Motor neuron (in vitro differentiated cells): ENCODE measurements at regions not wholly inside any gene's neighbourhood (a gene's known extent, or its start where the extent isn't known, plus 50 kb on each side); places are given as distances from the start of the nearest gene placed in this dataset.

Source experiments
- ATAC-seq, 8 experiments: fragments of 200-7000 bp; cut with Tn5 transposase; replicated peaks in 6 of 8; 2 replicates each; pipeline ENCODE4 v1.8.0; 2021; ENCODE audit warnings: mild to moderate bottlenecking in 8 of 8, moderate library complexity in 8 of 8
- H3K27ac ChIP-seq, 2 donors: fragments of 250-450 bp; sonication (Bioruptor Pico); 2 replicates each; pipeline ENCODE4 v1.9.0; 2021; ENCODE audit warnings: antibody characterized with exemption in 2 of 2, mild to moderate bottlenecking in 2 of 2, moderate library complexity in 1 of 2
- H3K4me1 ChIP-seq, 2 donors: fragments of 250-450 bp; sonication (Bioruptor Pico); replicated peaks in 1 of 2; 2 replicates each; pipeline ENCODE4 v1.6.1; 2021; ENCODE audit warnings: antibody characterized with exemption in 2 of 2, mild to moderate bottlenecking in 2 of 2, moderate library complexity in 1 of 2
- H3K4me3 ChIP-seq, 5 donors: fragments of 250-450 bp; sonication (Bioruptor Pico); 2 replicates each; pipeline ENCODE4 v1.9.0; 2021; ENCODE audit warnings: antibody characterized with exemption in 5 of 5, mild to moderate bottlenecking in 5 of 5, moderate library complexity in 4 of 5
- WGBS, 10 experiments: fragments of 450-650 bp; shearing (Covaris generic); methylation state at CpG; one replicate each; pipeline ENCODE4 v1.0.0; 2022; 5-methylcytosine and 5-hydroxymethylcytosine counted together
- in situ Hi-C, 9 experiments: fragments of 400-800 bp; cut with MboI; loops; one replicate each; pipeline ENCODE4 v1.15.0; 2021; ENCODE audit warnings: low sequenced_read_pairs in 9 of 9, low pct_unique_long_range_greater_than_20kb in 2 of 9; ENCODE audit not compliant: unreplicated experiment in 9 of 9

GRCh38 chr5:39867923-39868322 is 443.1 kb upstream of the DAB2 start:
- Histone ChIP-seq H3K27ac (no peak overlapping the region), H3K4me1 (no peaks in the 10 kb centered on the region), H3K4me3 (no peak overlapping the region)
- ATAC-seq, result no peak
- in situ Hi-C loops, result no loop called here

- Histone ChIP-seq H3K27ac (no peak overlapping the region), H3K4me3 (no peak overlapping the region), H3K4me1 (no peaks in the 10 kb centered on the region)
- 57 to 100% (median 87%) methylated on average over 2 to 7 of the region's 7 CpGs for WGBS, 10 experiments
- in situ Hi-C loops, result no loop called here
- no peak for ATAC-seq
Measured at GRCh38 chr5:39863926-39864552, 439.3 kb upstream of the DAB2 start.

GRCh38 chr5:39857041-39857440 is 432.3 kb upstream of the DAB2 start:
- in situ Hi-C loops, result no loop called here
- no peak overlapping the region for H3K27ac ChIP-seq
- no peaks in the 10 kb centered on the region for H3K4me1 ChIP-seq
- ATAC-seq, result no peak
- WGBS, 10 experiments, result 49 to 86% (median 72%) methylated on average over 1 to 3 of the region's 3 CpGs; no CpG with 5 or more reads in 1 of the 10 experiments
- H3K4me3 ChIP-seq, result no peak overlapping the region

- Histone ChIP-seq H3K4me1 (no peaks in the 10 kb centered on the region), H3K4me3 (no peak overlapping the region), H3K27ac (no peak overlapping the region)
- 32 to 94% (median 80%) methylated on average over 2 of the region's 2 CpGs for WGBS, 10 experiments
- in situ Hi-C loops, result no loop called here
- no peak for ATAC-seq
Measured at GRCh38 chr5:39854771-39855410, 430.1 kb upstream of the DAB2 start.

- in situ Hi-C loops, result no loop called here
- Histone ChIP-seq H3K4me1 (no peaks in the 10 kb centered on the region), H3K27ac (no peak overlapping the region), H3K4me3 (no peak overlapping the region)
- 26 to 100% (median 66%) methylated on average over 1 to 4 of the region's 4 CpGs; no CpG with 5 or more reads in 2 of the 10 experiments for WGBS, 10 experiments
- no peak for ATAC-seq
Measured at GRCh38 chr5:39850291-39850690, 425.5 kb upstream of the DAB2 start.

- in situ Hi-C loops, result no loop called here
- H3K27ac ChIP-seq, result no peak overlapping the region
- ATAC-seq, result no peak
- no peak overlapping the region for H3K4me3 ChIP-seq
- no peaks in the 10 kb centered on the region for H3K4me1 ChIP-seq
Measured at GRCh38 chr5:39846144-39846543, 421.4 kb upstream of the DAB2 start.

GRCh38 chr5:39843767-39844166 is 419.0 kb upstream of the DAB2 start:
- ATAC-seq, result no peak
- in situ Hi-C loops, result no loop called here
- no peak overlapping the region for H3K4me3 ChIP-seq
- H3K27ac ChIP-seq, result no peak overlapping the region
- WGBS, 10 experiments, result 0 to 83% (median 60%) methylated on average over 1 of the region's 1 CpG; no CpG with 5 or more reads in 3 of the 10 experiments
- H3K4me1 ChIP-seq, result no peaks in the 10 kb centered on the region

- WGBS, 10 experiments, result 67 to 100% (median 85%) methylated on average over 2 to 3 of the region's 3 CpGs; no CpG with 5 or more reads in 4 of the 10 experiments
- in situ Hi-C loops, result no loop called here
- no peak for ATAC-seq
Measured at GRCh38 chr5:39835371-39835770, 410.6 kb upstream of the DAB2 start.

GRCh38 chr5:39829441-39829840 is 404.7 kb upstream of the DAB2 start:
- in situ Hi-C loops, result no loop called here
- ATAC-seq, result peak in 1 of 8 experiments; percentile 94
- WGBS, 10 experiments, result 0 to 100% (median 82%) methylated on average over 1 of the region's 1 CpG
- Histone ChIP-seq H3K27ac (no peak overlapping the region), H3K4me3 (no peak overlapping the region), H3K4me1 (no peaks in the 10 kb centered on the region)

More at GRCh38 chr5:39835371-39835770, 410.6 kb upstream of the DAB2 start:
- H3K4me3 ChIP-seq, result no peak overlapping the region
- no peak overlapping the region for H3K27ac ChIP-seq
- no peaks in the 10 kb centered on the region for H3K4me1 ChIP-seq

- H3K4me1 ChIP-seq, result no peaks in the 10 kb centered on the region
- 9 to 87% (median 51%) methylated on average over 1 to 4 of the region's 4 CpGs for whole genome bisulfite sequencing, 10 experiments
- in situ Hi-C loops, result no loop called here
- H3K4me3 ChIP-seq, result no peak overlapping the region
- no peak overlapping the region for H3K27ac ChIP-seq
- ATAC-seq, result peak in 1 of 8 experiments; percentile 23
Measured at GRCh38 chr5:39826051-39826450, 401.3 kb upstream of the DAB2 start.

- H3K4me3 ChIP-seq, result no peak overlapping the region
- in situ Hi-C loops, result no loop called here
- ATAC-seq, result no peak
- 43 to 100% (median 82%) methylated on average over 1 to 3 of the region's 3 CpGs; no CpG with 5 or more reads in 2 of the 10 experiments for WGBS, 10 experiments
- H3K4me1 ChIP-seq, result no peaks in the 10 kb centered on the region
- H3K27ac ChIP-seq, result no peak overlapping the region
Measured at GRCh38 chr5:39825301-39825700, 400.5 kb upstream of the DAB2 start.

- Histone ChIP-seq H3K27ac (no peak overlapping the region), H3K4me3 (no peak overlapping the region), H3K4me1 (peaks cover 0 to 2% of the 10 kb centered on the region in 2 donors)
- WGBS, 10 experiments, result 100% methylated on average over 1 of the region's 1 CpG; no CpG with 5 or more reads in 1 of the 10 experiments
- in situ Hi-C loops, result no loop called here
- no peak for ATAC-seq
Measured at GRCh38 chr5:39822020-39822419, 397.2 kb upstream of the DAB2 start.

- WGBS, 10 experiments, result 60 to 100% (median 70%) methylated on average over 1 to 3 of the region's 3 CpGs; no CpG with 5 or more reads in 3 of the 10 experiments
- Histone ChIP-seq H3K4me1 (peaks cover 0 to 9% of the 10 kb centered on the region in 2 donors), H3K4me3 (no peak overlapping the region), H3K27ac (no peak overlapping the region)
- in situ Hi-C loops, result no loop called here
- ATAC-seq, result no peak
Measured at GRCh38 chr5:39816866-39817265, 392.1 kb upstream of the DAB2 start.
